IPS-15b (cell line): ENCODE measurements at regions not wholly inside any gene's neighbourhood (a gene's known extent, or its start where the extent isn't known, plus 50 kb on each side); places are given as distances from the start of the nearest gene placed in this dataset.

Source experiments
- H3K27me3 ChIP-seq: one replicate; pipeline ENCODE4 v1.6.1; 2013; ENCODE audit warnings: low read length; ENCODE audit not compliant: control insufficient read depth, insufficient read depth
- H3K36me3 ChIP-seq: one replicate; pipeline ENCODE4 v1.6.1; 2013; ENCODE audit warnings: low read length; ENCODE audit not compliant: control insufficient read depth, insufficient read depth
- H3K4me1 ChIP-seq: one replicate; pipeline ENCODE4 v1.6.1; 2013; ENCODE audit warnings: mild to moderate bottlenecking, low read length; ENCODE audit not compliant: control insufficient read depth, insufficient read depth
- H3K4me3 ChIP-seq: one replicate; pipeline ENCODE4 v1.5.1; 2013; ENCODE audit warnings: low read depth, low read length
- H3K9ac ChIP-seq: one replicate; pipeline ENCODE4 v1.6.1; 2013; ENCODE audit warnings: low read depth, mild to moderate bottlenecking, low read length
- H3K9me3 ChIP-seq: one replicate; pipeline ENCODE4 v1.6.1; 2013; ENCODE audit warnings: mild to moderate bottlenecking, low read length; ENCODE audit not compliant: control insufficient read depth, insufficient read depth

- H3K36me3 ChIP-seq, result no peaks in the 10 kb centered on the region
- peaks cover 3% of the 10 kb centered on the region for H3K9me3 ChIP-seq
- H3K4me3 ChIP-seq, result no peak overlapping the region
- H3K27me3 ChIP-seq, result no peaks in the 10 kb centered on the region
- H3K9ac ChIP-seq, result no peak overlapping the region
- H3K4me1 ChIP-seq, result no peaks in the 10 kb centered on the region
Measured at GRCh38 chr5:14090755-14091154, 52.4 kb upstream of the TRIO start.

- no peaks in the 10 kb centered on the region for H3K36me3 ChIP-seq
- no peak overlapping the region for H3K9ac ChIP-seq
- H3K4me1 ChIP-seq, result no peaks in the 10 kb centered on the region
- no peaks in the 10 kb centered on the region for H3K27me3 ChIP-seq
- peaks cover 3% of the 10 kb centered on the region for H3K9me3 ChIP-seq
- H3K4me3 ChIP-seq, result no peak overlapping the region
Measured at GRCh38 chr5:14090290-14090689, 52.9 kb upstream of the TRIO start.

DNA sequence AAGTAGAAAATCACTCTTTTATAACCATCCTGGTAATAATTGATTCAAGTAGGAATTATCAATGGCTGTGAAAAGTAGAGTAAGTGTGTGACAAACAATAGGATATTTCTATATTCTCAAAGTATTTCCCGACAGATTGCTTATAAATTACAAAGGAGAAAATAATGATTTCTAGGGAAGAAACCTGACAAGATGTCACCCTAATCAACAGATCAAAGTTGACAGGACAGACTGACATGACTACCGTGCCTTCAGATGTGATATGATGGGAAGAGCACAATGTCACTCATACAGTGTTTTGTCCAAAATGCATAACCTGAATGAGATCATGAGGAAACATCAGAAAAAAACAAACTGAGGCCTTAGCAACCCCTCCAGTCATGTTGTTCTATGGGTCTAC lies 53.9 kb upstream of the TRIO start:
- Histone ChIP-seq H3K4me1 (no peaks in the 10 kb centered on the region), H3K36me3 (no peaks in the 10 kb centered on the region), H3K9me3 (peaks cover 3% of the 10 kb centered on the region), H3K4me3 (no peak overlapping the region), H3K27me3 (no peaks in the 10 kb centered on the region), H3K9ac (no peak overlapping the region)

- Histone ChIP-seq H3K4me3 (no peak overlapping the region), H3K4me1 (no peaks in the 10 kb centered on the region), H3K9me3 (peaks cover 3% of the 10 kb centered on the region), H3K27me3 (no peaks in the 10 kb centered on the region), H3K9ac (no peak overlapping the region), H3K36me3 (no peaks in the 10 kb centered on the region)
Measured at GRCh38 chr5:14086261-14086660, 56.9 kb upstream of the TRIO start.

DNA sequence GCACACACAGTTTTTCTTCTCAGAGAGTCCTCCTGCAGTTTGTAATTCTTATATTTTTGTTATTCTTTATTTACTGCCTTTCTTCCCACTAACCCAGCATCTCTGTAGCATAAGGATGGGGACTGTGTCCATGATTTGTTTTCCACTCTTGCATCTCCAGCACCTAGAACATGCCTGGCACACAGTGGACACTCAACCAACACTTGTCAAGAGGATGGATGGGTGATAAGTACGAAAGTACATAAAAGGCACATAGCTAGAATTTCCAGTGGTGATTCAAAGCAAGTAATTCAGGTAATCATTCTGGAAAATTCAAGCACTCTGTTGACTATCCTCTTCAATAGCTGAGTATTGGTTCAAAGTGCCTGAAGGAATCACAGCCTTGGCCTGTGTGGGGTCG lies 60.2 kb upstream of the TRIO start:
- Histone ChIP-seq H3K4me1 (no peaks in the 10 kb centered on the region), H3K9me3 (no peaks in the 10 kb centered on the region), H3K9ac (no peak overlapping the region), H3K27me3 (no peaks in the 10 kb centered on the region), H3K4me3 (no peak overlapping the region), H3K36me3 (no peaks in the 10 kb centered on the region)

DNA sequence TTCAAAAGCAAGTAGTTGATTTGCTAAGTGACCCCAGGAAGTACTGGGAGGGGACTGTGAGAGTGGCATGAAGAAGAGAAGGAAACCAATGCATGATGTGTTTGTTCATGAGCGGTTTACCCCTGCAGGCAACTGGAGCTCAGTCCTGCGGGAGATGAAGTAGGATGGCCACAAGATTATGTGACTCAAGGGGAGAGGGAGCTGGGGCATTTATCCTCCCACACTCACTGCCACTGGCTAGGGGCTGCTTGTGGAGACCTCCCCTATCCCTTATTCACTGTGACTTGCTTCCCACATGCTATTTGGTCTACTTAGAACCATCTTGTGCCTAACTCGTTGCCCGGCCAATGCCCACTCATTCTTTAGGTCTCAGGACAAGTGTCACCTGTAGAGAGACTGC lies 60.6 kb upstream of the TRIO start:
- Histone ChIP-seq H3K4me3 (no peak overlapping the region), H3K36me3 (no peaks in the 10 kb centered on the region), H3K27me3 (no peaks in the 10 kb centered on the region), H3K4me1 (no peaks in the 10 kb centered on the region), H3K9ac (no peak overlapping the region), H3K9me3 (no peaks in the 10 kb centered on the region)

DNA sequence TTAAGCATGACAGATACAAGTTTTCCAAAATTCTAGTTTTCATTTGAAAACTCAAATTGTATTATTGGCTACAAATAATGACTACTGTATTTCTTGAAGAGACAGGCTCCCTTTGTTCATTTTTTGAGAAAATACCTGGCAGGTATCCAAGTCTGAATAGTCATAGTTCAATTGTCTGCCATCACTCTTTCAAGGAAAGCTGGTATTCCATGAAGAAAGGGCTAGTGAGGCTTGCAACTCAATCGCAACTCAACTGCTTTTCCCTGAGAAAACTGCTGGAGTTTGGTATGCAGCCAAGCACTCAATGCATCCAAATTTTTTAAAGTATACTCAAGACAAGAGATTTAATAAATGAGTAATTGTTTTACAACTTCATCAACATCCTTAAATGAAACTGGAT lies 61.4 kb upstream of the TRIO start:
- Histone ChIP-seq H3K9me3 (no peaks in the 10 kb centered on the region), H3K4me3 (no peak overlapping the region), H3K36me3 (no peaks in the 10 kb centered on the region), H3K4me1 (no peaks in the 10 kb centered on the region), H3K27me3 (no peaks in the 10 kb centered on the region), H3K9ac (no peak overlapping the region)

GRCh38 chr5:14078716-14079115 lies 64.4 kb upstream of the TRIO start:
- no peak overlapping the region for H3K4me3 ChIP-seq

GRCh38 chr5:14077501-14077900 lies 65.6 kb upstream of the TRIO start:
- Histone ChIP-seq H3K4me3 (no peak overlapping the region), H3K9ac (no peak overlapping the region), H3K4me1 (no peaks in the 10 kb centered on the region), H3K36me3 (no peaks in the 10 kb centered on the region), H3K9me3 (no peaks in the 10 kb centered on the region), H3K27me3 (no peaks in the 10 kb centered on the region)

More at GRCh38 chr5:14078716-14079115, 64.4 kb upstream of the TRIO start:
- H3K4me1 ChIP-seq, result no peaks in the 10 kb centered on the region
- no peaks in the 10 kb centered on the region for H3K9me3 ChIP-seq
- H3K27me3 ChIP-seq, result no peaks in the 10 kb centered on the region
- H3K9ac ChIP-seq, result no peak overlapping the region
- H3K36me3 ChIP-seq, result no peaks in the 10 kb centered on the region

GRCh38 chr5:14076561-14076960 lies 66.6 kb upstream of the TRIO start:
- Histone ChIP-seq H3K9me3 (no peaks in the 10 kb centered on the region), H3K4me1 (no peaks in the 10 kb centered on the region), H3K27me3 (no peaks in the 10 kb centered on the region), H3K4me3 (no peak overlapping the region), H3K36me3 (no peaks in the 10 kb centered on the region), H3K9ac (no peak overlapping the region)

DNA sequence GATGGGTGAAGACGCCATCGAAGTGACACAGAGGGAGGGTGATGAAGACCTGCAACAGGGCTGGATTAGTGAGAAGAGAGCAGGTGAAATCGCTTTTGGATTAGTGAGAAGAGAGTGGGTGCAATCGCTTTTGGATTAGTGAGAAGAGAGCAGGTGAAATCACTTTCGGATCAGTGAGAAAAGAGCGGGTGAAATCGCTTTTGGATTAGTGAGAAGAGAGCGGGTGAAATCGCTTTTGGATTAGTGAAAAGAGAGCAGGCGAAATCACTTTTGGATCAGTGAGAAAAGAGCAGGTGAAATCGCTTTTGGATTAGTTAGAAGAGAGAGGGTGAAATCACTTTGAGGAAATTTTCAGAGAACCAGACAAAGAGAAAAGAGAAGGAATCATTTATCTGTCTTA lies 67.2 kb upstream of the TRIO start:
- H3K4me3 ChIP-seq, result no peak overlapping the region
- no peaks in the 10 kb centered on the region for H3K36me3 ChIP-seq
- no peaks in the 10 kb centered on the region for H3K27me3 ChIP-seq
- no peak overlapping the region for H3K9ac ChIP-seq
- no peaks in the 10 kb centered on the region for H3K4me1 ChIP-seq
- no peaks in the 10 kb centered on the region for H3K9me3 ChIP-seq

GRCh38 chr5:14071433-14071832 lies 71.7 kb upstream of the TRIO start:
- H3K27me3 ChIP-seq, result no peaks in the 10 kb centered on the region
- no peaks in the 10 kb centered on the region for H3K4me1 ChIP-seq
- no peak overlapping the region for H3K4me3 ChIP-seq
- H3K9me3 ChIP-seq, result no peaks in the 10 kb centered on the region
- no peaks in the 10 kb centered on the region for H3K36me3 ChIP-seq
- H3K9ac ChIP-seq, result no peak overlapping the region

- H3K36me3 ChIP-seq, result no peaks in the 10 kb centered on the region
- no peaks in the 10 kb centered on the region for H3K27me3 ChIP-seq
- no peaks in the 10 kb centered on the region for H3K4me1 ChIP-seq
- H3K9ac ChIP-seq, result no peak overlapping the region
- no peak overlapping the region for H3K4me3 ChIP-seq
- no peaks in the 10 kb centered on the region for H3K9me3 ChIP-seq
Measured at GRCh38 chr5:14069021-14069420, 74.1 kb upstream of the TRIO start.
